ENCODE measurements at regions not wholly inside any gene's neighbourhood (a gene's known extent, or its start where the extent isn't known, plus 50 kb on each side); places are given as distances from the start of the nearest gene placed in this dataset.

- ATAC-seq (no peak), DNase-seq (ENCODE audit: low spot score) (no peak), FAIRE-seq (no peak)
- Histone ChIP-seq H3K4me2 (ENCODE audit: low read depth, low read length) (no peak overlapping the region), H3K79me2 (ENCODE audit: insufficient read depth, low read length) (no peaks in the 10 kb centered on the region), H3K9ac (ENCODE audit: insufficient read depth, low read depth, low read length) (no peak overlapping the region), H4K20me1 (ENCODE audit: insufficient read depth, low read length) (no peaks in the 10 kb centered on the region), H2AFZ (ENCODE audit: low read length) (no peak overlapping the region), H3K27me3 (ENCODE audit: control insufficient read depth in 1 of 2, insufficient read depth in 2 of 2, low read length in 2 of 2) (no peaks in the 10 kb centered on the region; a peak in 1 of 5 replicates), H3K4me3 (replicated peaks in 1 of 3; ENCODE audit: insufficient read depth in 1 of 3, low read depth in 2 of 3, low read length in 3 of 3) (no peak overlapping the region), H3K27ac (ENCODE audit: extremely low read length, insufficient read depth, low read length) (no peak overlapping the region), H3K4me1 (ENCODE audit: insufficient read depth, low read length) (no peaks in the 10 kb centered on the region), H3K9me3 (ENCODE audit: low read length) (no peaks in the 10 kb centered on the region), H3K36me3 (replicated peaks in 1 of 2; ENCODE audit: control insufficient read depth in 1 of 2, insufficient read depth in 2 of 2, low read length in 2 of 2) (no peaks in the 10 kb centered on the region)
- TF ChIP-seq ZMAT3 (CRISPR knock-in tag; conservative IDR thresholded peaks at IDR 0.05) (no peak), ZMAT5 (CRISPR knock-in tag; IDR thresholded peaks at IDR 0.05; ENCODE audit: borderline replicate concordance, low read depth) (no peak)
- POLR2A ChIA-PET = no interaction called here
- CTCF ChIA-PET (ENCODE audit: low intra/inter-chr PET ratio, low total read pairs) = no interaction called here
- no TSS peak for BruUV-seq (replicated peaks)
- in situ Hi-C loops (cut with HindIII; ENCODE audit: extremely low pct_ligation_motif_present, low pct_unique_long_range_greater_than_20kb) = no loop called here
- intact Hi-C loops (cut with micrococcal nuclease; ENCODE audit: unreplicated experiment) = no loop called here
These were observed 669.6 kb downstream of the DIAPH3 start for GRCh38 chr13:59494151-59494550.

GRCh38 chr13:59494560-59494970 is 669.2 kb downstream of the DIAPH3 start:
- H3K4me2 ChIP-seq (ENCODE audit: low read depth, low read length) = no peak overlapping the region
- H2AFZ ChIP-seq (ENCODE audit: low read length) = no peak overlapping the region
- no peaks in the 10 kb centered on the region for H3K9me3 ChIP-seq (ENCODE audit: low read length)
- POLR2A ChIA-PET = no interaction called here
- no peak for FAIRE-seq
- H3K36me3 ChIP-seq (replicated peaks in 1 of 2; ENCODE audit: control insufficient read depth in 1 of 2, insufficient read depth in 2 of 2, low read length in 2 of 2) = no peaks in the 10 kb centered on the region
- H3K27ac ChIP-seq (ENCODE audit: extremely low read length, insufficient read depth, low read length) = no peak overlapping the region
- no peaks in the 10 kb centered on the region for H3K4me1 ChIP-seq (ENCODE audit: insufficient read depth, low read length)
- H3K4me3 ChIP-seq (replicated peaks in 1 of 3; ENCODE audit: insufficient read depth in 1 of 3, low read depth in 2 of 3, low read length in 3 of 3) = no peak overlapping the region
- DNase-seq (ENCODE audit: low spot score) = no peak
- BruUV-seq (replicated peaks) = no TSS peak
- H3K79me2 ChIP-seq (ENCODE audit: insufficient read depth, low read length) = no peaks in the 10 kb centered on the region
- H3K27me3 ChIP-seq (ENCODE audit: control insufficient read depth in 1 of 2, insufficient read depth in 2 of 2, low read length in 2 of 2) = no peaks in the 10 kb centered on the region; a peak in 1 of 5 replicates
- 15% methylated on average over 4 of the region's 4 CpGs for WGBS (ENCODE audit: low lambda C conversion rate)
- in situ Hi-C loops (cut with HindIII; ENCODE audit: extremely low pct_ligation_motif_present, low pct_unique_long_range_greater_than_20kb) = no loop called here
- CTCF ChIA-PET (ENCODE audit: low intra/inter-chr PET ratio, low total read pairs) = no interaction called here
- ATAC-seq = no peak
- no peaks in the 10 kb centered on the region for H4K20me1 ChIP-seq (ENCODE audit: insufficient read depth, low read length)
- H3K9ac ChIP-seq (ENCODE audit: insufficient read depth, low read depth, low read length) = no peak overlapping the region
- intact Hi-C loops (cut with micrococcal nuclease; ENCODE audit: unreplicated experiment) = no loop called here
- TF ChIP-seq SAFB2 (CRISPR knock-in tag; IDR thresholded peaks at IDR 0.05; ENCODE audit: borderline replicate concordance, low read depth) (no peak), ZNF367 (CRISPR knock-in tag; IDR thresholded peaks at IDR 0.05; ENCODE audit: borderline replicate concordance) (no peak), ATF2 (CRISPR knock-in tag; IDR thresholded peaks at IDR 0.05) (no peak), ZNF484 (CRISPR knock-in tag; IDR thresholded peaks at IDR 0.05; ENCODE audit: borderline replicate concordance, low read depth) (no peak), ZNF644 (CRISPR knock-in tag; IDR thresholded peaks at IDR 0.05; ENCODE audit: low read depth) (no peak), WIZ (CRISPR knock-in tag; IDR thresholded peaks at IDR 0.05) (no peak), ZNF326 (CRISPR knock-in tag; IDR thresholded peaks at IDR 0.05; ENCODE audit: borderline replicate concordance) (no peak), ZBTB46 (CRISPR knock-in tag; IDR thresholded peaks at IDR 0.05; ENCODE audit: borderline replicate concordance) (no peak), ZNF704 (CRISPR knock-in tag; IDR thresholded peaks at IDR 0.05; ENCODE audit: borderline replicate concordance) (no peak), ZC3H13 (CRISPR knock-in tag; IDR thresholded peaks at IDR 0.05) (no peak), ZNF501 (CRISPR knock-in tag; IDR thresholded peaks at IDR 0.05) (no peak), ZNF7 (CRISPR knock-in tag; IDR thresholded peaks at IDR 0.05) (no peak), MLLT10 (CRISPR knock-in tag; IDR thresholded peaks at IDR 0.05) (no peak)

All from HepG2 (cell line).